ENCODE measurements at regions not wholly inside any gene's neighbourhood (a gene's known extent, or its start where the extent isn't known, plus 50 kb on each side); places are given as distances from the start of the nearest gene placed in this dataset.

DNA sequence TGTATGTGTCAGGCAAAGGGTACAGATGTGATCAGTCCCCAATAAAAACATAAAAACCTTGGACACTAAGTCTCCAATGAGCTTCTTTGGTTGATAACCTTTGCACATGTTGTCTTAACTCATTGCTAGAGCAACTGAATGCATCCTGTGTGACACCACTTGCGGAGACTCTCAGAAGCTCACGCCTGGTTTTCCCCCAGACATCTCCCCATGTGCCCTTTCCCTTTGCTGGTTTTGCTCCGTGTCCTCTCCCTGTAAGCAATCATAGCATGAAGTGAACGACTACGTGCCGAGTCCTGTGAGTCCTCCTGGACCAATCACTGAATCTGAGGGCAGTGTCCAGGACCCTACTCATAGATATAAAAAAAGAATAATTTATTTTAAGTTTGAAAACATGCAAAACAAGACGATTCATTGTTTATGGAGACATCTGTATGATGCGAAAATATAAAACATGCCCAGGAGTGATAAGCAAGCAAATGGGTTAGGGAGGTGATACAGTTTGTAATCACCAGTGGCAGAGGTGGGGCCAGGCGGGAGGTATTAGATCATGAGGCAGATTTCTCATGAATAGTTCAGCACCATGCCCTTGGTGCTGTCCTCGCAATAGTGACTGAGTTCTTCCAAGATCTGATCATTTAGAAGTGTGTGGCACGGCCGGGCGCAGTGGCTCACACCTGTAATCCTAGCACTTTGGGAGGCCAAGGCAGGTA lies 115.5 kb downstream of the MED10 start:
- no peak overlapping the region for H3K4me3 Mint-ChIP-seq
- H3K36me3 Mint-ChIP-seq: no peaks in the 10 kb centered on the region
- H3K27ac Mint-ChIP-seq: no peak overlapping the region
- peaks cover 0 to 5% (median under 1%) of the 10 kb centered on the region in 6 donors for H3K9me3 Mint-ChIP-seq
- H3K27me3 Mint-ChIP-seq (ENCODE audit: low read depth in 3 of 3): no peaks in the 10 kb centered on the region
- no peaks in the 10 kb centered on the region for H3K4me1 Mint-ChIP-seq
- DNase-seq: no peak

DNA sequence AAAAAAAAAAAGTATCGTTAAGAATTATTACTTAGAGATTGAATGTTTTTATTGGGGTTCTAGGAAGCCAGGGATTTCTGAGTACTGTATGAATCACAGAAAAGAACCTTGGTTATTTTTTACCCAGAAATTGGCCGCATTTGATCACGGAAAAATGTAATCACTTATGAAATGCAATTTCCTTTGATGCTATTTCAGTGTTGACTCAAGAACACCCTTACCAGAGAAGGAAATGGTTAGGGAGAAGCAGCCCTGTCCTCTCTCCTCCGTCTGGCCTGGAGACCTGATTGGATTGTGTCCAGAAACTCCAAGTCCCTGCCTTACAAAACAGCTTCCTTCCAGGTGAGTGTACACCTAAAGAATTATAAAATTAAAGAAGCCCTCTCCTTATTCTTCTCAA lies 116.7 kb downstream of the MED10 start:
- Mint-ChIP-seq H3K4me3 (no peak overlapping the region), H3K36me3 (no peaks in the 10 kb centered on the region), H3K9me3 (peaks cover 0 to 5% (median under 1%) of the 10 kb centered on the region in 6 donors), H3K27me3 (ENCODE audit: low read depth in 3 of 3) (peaks cover 0 to 5% (median 2%) of the 10 kb centered on the region in 3 donors), H3K4me1 (no peaks in the 10 kb centered on the region), H3K27ac (no peak overlapping the region)
- no peak for DNase-seq

DNA sequence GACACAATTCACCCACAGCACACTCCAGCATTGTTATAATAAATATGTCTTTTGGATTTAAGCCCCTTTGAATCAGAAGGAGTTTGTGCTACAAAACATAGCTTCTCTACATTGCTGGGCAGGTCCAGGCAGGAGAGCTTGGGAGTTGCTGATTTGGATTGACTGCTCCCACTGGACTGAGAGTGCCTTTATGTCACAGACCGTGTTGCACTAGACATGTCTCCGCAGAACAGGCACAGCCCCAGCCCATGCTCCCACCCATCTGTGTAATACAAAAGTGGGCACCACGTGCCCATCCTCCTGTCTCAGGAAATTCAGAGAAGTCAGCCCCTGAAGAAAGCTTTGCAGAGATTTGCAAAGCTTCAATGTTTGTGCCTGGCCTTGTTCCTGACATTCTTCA lies 117.1 kb downstream of the MED10 start:
- no peak overlapping the region for H3K27ac Mint-ChIP-seq
- H3K36me3 Mint-ChIP-seq: no peaks in the 10 kb centered on the region
- H3K9me3 Mint-ChIP-seq: peaks cover 0 to 5% (median under 1%) of the 10 kb centered on the region in 6 donors
- no peak overlapping the region for H3K4me3 Mint-ChIP-seq
- H3K27me3 Mint-ChIP-seq (ENCODE audit: low read depth in 3 of 3): peaks cover 0 to 5% (median 2%) of the 10 kb centered on the region in 3 donors
- no peaks in the 10 kb centered on the region for H3K4me1 Mint-ChIP-seq
- no peak for DNase-seq

DNA sequence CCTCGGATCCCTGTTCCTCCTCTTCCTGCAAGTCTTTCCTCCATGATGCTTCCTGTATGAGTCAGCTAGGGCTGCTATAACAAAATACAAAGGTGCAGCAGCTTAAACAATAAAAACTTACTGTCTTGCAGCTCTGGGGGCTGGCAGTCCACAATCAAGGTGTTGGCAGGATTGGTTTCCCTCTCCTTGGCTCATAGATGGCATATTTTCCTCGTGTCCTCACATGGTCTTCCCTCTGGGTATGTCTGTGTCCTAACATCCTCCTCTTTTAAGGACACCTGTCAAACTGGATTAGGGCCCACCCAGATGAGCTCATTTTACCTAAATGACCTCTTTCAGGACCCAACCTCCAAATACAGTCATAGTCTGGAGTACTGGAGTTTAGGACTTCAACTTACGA lies 117.5 kb downstream of the MED10 start:
- H3K9me3 Mint-ChIP-seq: peaks cover 0 to 5% (median under 1%) of the 10 kb centered on the region in 6 donors
- no peaks in the 10 kb centered on the region for H3K4me1 Mint-ChIP-seq
- H3K36me3 Mint-ChIP-seq: no peaks in the 10 kb centered on the region
- peaks cover 0 to 5% (median 2%) of the 10 kb centered on the region in 3 donors for H3K27me3 Mint-ChIP-seq (ENCODE audit: low read depth in 3 of 3)
- DNase-seq: no peak
- H3K4me3 Mint-ChIP-seq: no peak overlapping the region
- H3K27ac Mint-ChIP-seq: no peak overlapping the region

DNA sequence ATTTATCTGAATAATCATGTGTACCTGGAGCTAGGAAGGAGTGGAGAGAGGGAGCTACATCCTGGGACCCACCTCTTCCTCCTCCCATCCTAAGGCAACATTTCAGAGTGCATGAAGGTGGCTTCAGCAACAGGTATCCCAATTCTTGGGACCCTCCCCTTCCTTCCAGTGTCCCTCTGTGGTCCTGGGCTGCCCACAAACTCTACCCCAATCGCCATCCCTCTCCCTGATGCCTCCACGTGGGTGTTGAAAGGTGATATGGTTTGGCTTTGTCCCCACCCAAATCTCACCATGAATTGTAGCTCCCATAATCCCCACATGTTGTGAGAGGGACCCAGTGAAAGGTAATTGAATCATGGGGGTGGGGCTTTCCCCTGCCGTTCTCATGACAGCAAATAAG lies 121.4 kb downstream of the MED10 start:
- H3K9me3 Mint-ChIP-seq: peaks cover 0 to 7% (median 0%) of the 10 kb centered on the region in 6 donors
- no peak overlapping the region for H3K27ac Mint-ChIP-seq
- H3K4me3 Mint-ChIP-seq: no peak overlapping the region
- DNase-seq: no peak
- H3K4me1 Mint-ChIP-seq: no peaks in the 10 kb centered on the region
- H3K36me3 Mint-ChIP-seq: no peaks in the 10 kb centered on the region
- peaks cover 0 to 5% (median 2%) of the 10 kb centered on the region in 3 donors for H3K27me3 Mint-ChIP-seq (ENCODE audit: low read depth in 3 of 3)

DNA sequence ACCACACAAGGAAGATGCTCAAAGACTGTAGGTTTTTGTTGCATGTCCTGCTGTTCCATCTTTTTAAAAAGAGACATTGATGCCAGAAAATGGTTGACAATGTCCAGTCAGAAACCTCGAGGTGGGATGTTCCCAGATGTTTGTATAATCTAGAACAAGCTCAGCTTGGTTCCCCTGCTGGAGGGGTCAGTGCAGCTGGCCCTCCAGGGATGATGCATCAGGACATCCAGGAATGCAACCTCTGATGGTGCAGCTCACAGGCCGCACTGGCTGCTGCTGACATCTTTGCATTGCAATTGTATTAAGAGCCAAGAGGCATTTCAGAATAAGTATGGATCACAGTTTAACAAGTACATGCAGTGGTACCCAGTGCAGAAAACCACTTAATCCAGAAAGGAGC lies 122.4 kb downstream of the MED10 start:
- Mint-ChIP-seq H3K9me3 (peaks cover 0 to 9% (median 0%) of the 10 kb centered on the region in 6 donors), H3K4me1 (no peaks in the 10 kb centered on the region), H3K36me3 (no peaks in the 10 kb centered on the region), H3K4me3 (no peak overlapping the region), H3K27me3 (ENCODE audit: low read depth in 3 of 3) (peaks cover 2 to 5% (median 2%) of the 10 kb centered on the region in 3 donors), H3K27ac (no peak overlapping the region)
- no peak for DNase-seq

DNA sequence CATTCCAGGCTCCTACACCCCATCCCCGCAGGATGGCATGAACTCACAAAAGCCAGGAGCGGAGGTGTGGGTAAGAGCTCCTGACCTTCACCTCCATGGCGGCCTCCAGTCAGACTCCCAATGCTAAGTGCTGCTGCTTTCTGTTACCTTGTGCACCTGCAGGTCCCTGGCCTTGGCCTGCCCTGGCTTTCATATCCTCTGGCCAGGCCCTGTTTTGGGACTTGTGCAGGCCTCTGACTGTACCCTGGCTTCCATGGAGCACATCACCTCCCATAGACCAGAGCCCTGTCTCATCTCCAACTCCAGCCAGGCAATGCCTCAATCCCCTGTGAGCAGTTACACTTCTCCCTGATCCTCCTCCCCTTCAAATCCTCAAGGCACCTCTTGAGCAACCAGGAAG lies 124.5 kb downstream of the MED10 start:
- H3K36me3 Mint-ChIP-seq: no peaks in the 10 kb centered on the region
- H3K9me3 Mint-ChIP-seq: peaks cover 0 to 4% (median 0%) of the 10 kb centered on the region in 6 donors
- H3K4me1 Mint-ChIP-seq: no peaks in the 10 kb centered on the region
- H3K27ac Mint-ChIP-seq: no peak overlapping the region
- peaks cover 2 to 5% (median 2%) of the 10 kb centered on the region in 3 donors for H3K27me3 Mint-ChIP-seq (ENCODE audit: low read depth in 3 of 3)
- no peak overlapping the region for H3K4me3 Mint-ChIP-seq
- no peak for DNase-seq

DNA sequence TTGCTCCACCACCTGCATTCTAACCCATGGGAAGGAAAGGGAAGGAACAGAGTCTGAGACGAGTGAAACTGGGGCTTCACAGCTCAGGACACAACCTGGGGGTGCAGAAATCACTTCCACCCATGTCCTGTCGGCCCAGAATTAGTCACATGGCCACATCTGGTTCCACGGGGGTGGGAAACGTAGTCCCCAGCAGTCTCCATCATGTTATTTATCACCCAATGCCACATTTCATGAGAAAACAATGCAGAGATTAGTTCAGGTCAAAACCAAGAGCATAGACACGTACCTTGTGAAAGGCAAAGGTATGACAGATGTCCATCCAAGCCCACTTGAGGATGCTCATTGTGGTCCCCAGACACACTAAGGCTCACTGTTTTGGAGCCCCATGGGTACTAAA lies 125.1 kb downstream of the MED10 start:
- H3K27ac Mint-ChIP-seq: no peak overlapping the region
- H3K27me3 Mint-ChIP-seq (ENCODE audit: low read depth in 3 of 3): peaks cover 2 to 5% (median 2%) of the 10 kb centered on the region in 3 donors
- H3K9me3 Mint-ChIP-seq: peaks cover 0 to 4% (median 0%) of the 10 kb centered on the region in 6 donors
- DNase-seq: no peak
- no peaks in the 10 kb centered on the region for H3K4me1 Mint-ChIP-seq
- H3K36me3 Mint-ChIP-seq: no peaks in the 10 kb centered on the region
- no peak overlapping the region for H3K4me3 Mint-ChIP-seq

DNA sequence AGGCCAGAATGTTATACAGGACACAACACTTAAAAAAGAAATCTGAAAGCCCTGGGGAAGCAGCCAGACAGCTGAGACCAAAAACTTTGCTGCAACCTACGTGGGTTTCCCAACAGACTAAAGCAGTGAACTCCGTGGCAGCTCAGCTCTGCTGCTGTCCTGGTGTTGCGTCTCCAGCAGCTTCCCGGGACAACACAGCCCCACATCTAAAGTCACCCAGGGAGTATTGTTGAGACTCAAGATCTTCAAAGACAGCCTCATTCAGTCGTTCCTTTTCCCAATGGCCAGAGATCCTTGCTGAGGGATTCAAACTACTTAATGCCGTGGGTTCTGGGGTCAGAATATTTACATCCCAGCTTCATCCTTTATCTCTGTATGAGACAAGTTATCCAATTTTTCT lies 125.8 kb downstream of the MED10 start:
- Mint-ChIP-seq H3K27ac (no peak overlapping the region), H3K9me3 (peaks cover 0 to 4% (median 0%) of the 10 kb centered on the region in 6 donors), H3K27me3 (ENCODE audit: low read depth in 3 of 3) (peaks cover 1 to 4% (median 2%) of the 10 kb centered on the region in 3 donors), H3K4me3 (no peak overlapping the region), H3K36me3 (no peaks in the 10 kb centered on the region), H3K4me1 (no peaks in the 10 kb centered on the region)
- no peak for DNase-seq

DNA sequence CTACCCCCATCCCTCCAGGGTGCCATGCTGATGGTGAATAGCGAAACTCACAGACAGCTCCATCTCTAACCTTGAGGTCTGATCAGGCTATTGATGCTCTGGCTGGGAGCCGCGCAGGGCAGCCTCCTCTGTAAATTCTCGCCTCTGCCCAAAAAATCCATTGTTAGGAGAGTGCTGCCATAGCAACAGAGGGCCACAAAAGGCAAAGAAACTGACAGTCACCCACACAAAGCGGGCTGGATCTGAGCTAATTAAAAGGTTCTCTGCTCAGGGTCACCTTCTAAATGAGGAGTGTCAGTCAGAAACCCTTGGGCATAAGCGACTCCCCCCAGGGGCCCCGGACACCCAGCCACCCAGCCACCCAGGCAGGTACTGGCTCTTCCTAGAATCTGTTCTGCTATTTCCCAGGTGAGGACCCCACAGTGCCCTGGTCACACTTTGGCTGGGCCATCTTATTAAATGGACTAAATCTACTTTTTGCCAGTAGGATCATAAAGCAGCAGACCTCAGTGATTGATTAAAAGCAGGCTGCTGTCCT lies 126.7 kb downstream of the MED10 start:
- H3K27ac Mint-ChIP-seq: no peak overlapping the region
- H3K4me3 Mint-ChIP-seq: no peak overlapping the region
- no peaks in the 10 kb centered on the region for H3K36me3 Mint-ChIP-seq

DNA sequence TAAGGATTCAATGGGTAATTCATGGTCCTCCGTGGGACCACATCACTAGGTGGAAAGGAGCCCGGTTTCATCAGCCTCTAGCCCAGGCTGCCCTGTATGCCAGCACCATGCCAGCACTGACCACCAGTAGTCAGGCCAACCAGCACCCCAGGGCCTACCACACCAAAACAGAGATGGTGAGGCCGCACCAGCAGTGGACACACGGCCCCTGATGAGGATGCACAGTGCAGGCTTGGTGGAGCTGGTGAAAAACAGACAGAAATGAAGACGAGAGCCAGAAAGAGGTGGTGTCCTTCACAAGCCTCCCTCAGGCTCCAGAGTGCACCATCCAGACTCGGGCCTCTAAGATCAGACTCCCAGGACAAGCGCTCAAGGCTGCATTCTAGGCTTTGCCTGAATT lies 128.2 kb downstream of the MED10 start:
- H3K36me3 Mint-ChIP-seq: no peaks in the 10 kb centered on the region
- no peaks in the 10 kb centered on the region for H3K4me1 Mint-ChIP-seq
- peaks cover 0 to 2% (median 0%) of the 10 kb centered on the region in 6 donors for H3K9me3 Mint-ChIP-seq
- H3K27me3 Mint-ChIP-seq (ENCODE audit: low read depth in 3 of 3): peaks cover 0 to 2% (median 0%) of the 10 kb centered on the region in 3 donors
- no peak overlapping the region for H3K4me3 Mint-ChIP-seq
- DNase-seq: no peak
- no peak overlapping the region for H3K27ac Mint-ChIP-seq

More for the DNA sequence above, 126.7 kb downstream of the MED10 start:
- Mint-ChIP-seq H3K27me3 (ENCODE audit: low read depth in 3 of 3) (peaks cover 0 to 2% (median 0%) of the 10 kb centered on the region in 3 donors), H3K4me1 (no peaks in the 10 kb centered on the region), H3K9me3 (peaks cover 0 to 4% (median 0%) of the 10 kb centered on the region in 6 donors)
- DNase-seq: no peak

DNA sequence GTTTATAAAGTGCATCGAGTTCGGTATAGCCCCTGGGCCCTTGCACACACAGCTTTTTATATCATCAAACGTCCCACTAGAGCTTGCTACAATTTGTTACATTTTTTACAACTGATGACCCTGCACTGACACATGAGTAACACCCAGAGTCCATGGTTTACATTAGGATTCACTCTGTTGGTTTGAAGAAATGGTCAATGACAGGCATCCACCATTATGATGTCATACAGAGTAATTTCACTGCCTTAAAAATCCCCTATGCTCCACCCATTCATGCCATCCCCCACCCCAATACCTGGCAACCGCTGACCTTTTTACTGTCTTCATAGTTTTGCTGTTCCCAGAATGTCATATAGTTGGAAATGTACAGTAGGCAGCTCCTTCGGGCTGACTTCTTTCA lies 130.2 kb downstream of the MED10 start:
- Mint-ChIP-seq H3K27me3 (ENCODE audit: low read depth in 3 of 3) (peaks cover 0 to 2% (median 0%) of the 10 kb centered on the region in 3 donors), H3K4me1 (no peaks in the 10 kb centered on the region), H3K36me3 (no peaks in the 10 kb centered on the region), H3K9me3 (peaks cover 0 to 3% (median 0%) of the 10 kb centered on the region in 6 donors), H3K27ac (no peak overlapping the region), H3K4me3 (no peak overlapping the region)
- DNase-seq: no peak

DNA sequence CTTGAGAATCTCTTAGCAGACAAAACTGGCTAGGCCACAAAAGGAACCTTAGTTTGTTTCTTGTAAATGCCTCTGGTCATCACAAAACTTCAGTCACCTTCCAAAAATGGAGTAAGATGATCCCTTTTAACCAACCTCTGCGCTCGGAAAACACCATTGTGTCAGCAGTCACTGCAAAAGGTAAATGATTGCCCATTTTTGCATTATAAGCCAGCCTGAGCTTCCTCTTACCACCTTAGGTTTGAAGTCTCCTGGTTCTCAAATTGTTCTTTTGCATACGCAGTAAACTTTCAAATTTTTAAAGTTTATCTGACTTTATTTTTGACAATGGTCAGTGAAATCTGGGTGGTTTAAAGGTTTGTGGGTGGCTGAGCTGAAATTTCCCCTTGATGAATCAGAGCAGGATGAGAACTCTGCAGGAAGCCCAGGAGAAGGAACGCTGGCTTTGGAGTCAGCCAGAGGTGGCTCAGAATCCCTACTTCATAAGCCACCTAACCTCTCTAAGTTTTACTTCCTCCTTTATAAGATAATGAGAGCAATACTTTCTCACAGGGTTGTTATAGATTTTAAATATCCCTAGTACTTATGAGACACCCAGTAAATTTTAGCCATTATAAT lies 131.4 kb downstream of the MED10 start:
- Mint-ChIP-seq H3K27ac (no peak overlapping the region), H3K4me3 (no peak overlapping the region), H3K27me3 (ENCODE audit: low read depth in 3 of 3) (peaks cover 0 to 2% (median 0%) of the 10 kb centered on the region in 3 donors)

DNA sequence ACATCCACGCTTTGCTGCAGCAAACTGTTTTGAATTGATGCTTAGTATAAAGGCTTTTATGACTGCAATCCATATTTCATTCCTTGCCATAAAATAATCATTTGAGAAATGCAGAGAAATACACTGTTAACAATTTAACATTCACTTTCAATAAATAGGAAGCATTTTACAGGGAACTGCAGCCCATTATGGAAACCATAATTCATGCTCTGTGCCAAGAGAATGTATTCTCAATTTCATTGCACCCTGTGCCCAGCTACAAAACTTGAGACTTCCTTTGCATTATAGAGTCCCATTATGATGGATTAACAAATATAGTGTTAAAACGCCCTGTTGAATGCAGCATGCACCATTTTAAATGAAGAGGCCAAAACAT lies 134.0 kb downstream of the MED10 start:
- no peaks in the 10 kb centered on the region for H3K4me1 Mint-ChIP-seq
- no peak overlapping the region for H3K27ac Mint-ChIP-seq
- no peaks in the 10 kb centered on the region for H3K36me3 Mint-ChIP-seq
- no peak for DNase-seq
- H3K4me3 Mint-ChIP-seq: no peak overlapping the region
- H3K9me3 Mint-ChIP-seq: peaks cover 0 to 3% (median 0%) of the 10 kb centered on the region in 6 donors
- no peaks in the 10 kb centered on the region for H3K27me3 Mint-ChIP-seq (ENCODE audit: low read depth in 3 of 3)

More for the DNA sequence above, 131.4 kb downstream of the MED10 start:
- DNase-seq: no peak
- Mint-ChIP-seq H3K9me3 (peaks cover 0 to 3% (median under 1%) of the 10 kb centered on the region in 6 donors), H3K36me3 (no peaks in the 10 kb centered on the region), H3K4me1 (no peaks in the 10 kb centered on the region)
